NCI-H748 treated with DMSO at 0.1 percent for 48 hours (cell line): ENCODE measurements at regions not wholly inside any gene's neighbourhood (a gene's known extent, or its start where the extent isn't known, plus 50 kb on each side); places are given as distances from the start of the nearest gene placed in this dataset.

Experiments used
- DNase-seq: peaks from one replicate; lab custom pipeline; 2025; lab: John Stamatoyannopoulos, UW

DNA sequence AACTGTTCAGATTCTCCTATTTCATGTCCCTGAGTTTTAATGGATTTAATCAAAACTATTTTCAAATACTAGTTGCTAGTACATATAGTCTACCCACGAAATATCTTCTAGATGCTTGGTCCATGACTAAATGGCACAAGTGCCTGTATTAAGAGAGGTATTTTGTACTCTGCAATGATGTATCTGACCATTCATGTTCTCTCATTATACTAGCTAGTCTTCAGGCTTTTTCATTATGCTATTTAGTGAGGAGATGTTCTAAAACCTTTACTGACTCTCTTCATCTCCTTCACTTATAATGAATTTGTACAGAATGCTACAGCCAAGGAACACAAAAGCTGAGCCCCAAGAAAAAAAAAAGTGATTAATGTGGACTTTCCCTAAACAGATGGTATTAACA, 222.5 kb downstream of the AHR start:
- no peak for DNase-seq

DNA sequence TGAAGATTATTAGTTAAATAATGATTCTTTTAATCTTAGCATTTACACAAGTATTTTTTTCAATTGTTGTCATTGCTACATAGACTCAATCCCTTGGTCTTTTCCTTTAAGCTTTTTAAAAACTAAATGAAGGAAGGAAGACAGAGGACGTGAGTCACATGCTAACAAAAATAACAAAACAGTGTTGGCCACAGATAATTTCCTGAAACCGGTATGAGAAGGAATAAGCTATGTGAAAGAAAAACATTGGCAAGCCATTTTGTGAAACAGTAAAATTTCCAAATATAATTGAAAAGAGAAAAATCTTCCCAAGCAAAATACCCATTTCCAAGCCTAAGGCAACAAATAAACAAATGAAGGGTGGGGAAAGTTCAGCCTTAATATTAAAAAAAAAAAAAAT, 223.0 kb downstream of the AHR start:
- no peak for DNase-seq

DNA sequence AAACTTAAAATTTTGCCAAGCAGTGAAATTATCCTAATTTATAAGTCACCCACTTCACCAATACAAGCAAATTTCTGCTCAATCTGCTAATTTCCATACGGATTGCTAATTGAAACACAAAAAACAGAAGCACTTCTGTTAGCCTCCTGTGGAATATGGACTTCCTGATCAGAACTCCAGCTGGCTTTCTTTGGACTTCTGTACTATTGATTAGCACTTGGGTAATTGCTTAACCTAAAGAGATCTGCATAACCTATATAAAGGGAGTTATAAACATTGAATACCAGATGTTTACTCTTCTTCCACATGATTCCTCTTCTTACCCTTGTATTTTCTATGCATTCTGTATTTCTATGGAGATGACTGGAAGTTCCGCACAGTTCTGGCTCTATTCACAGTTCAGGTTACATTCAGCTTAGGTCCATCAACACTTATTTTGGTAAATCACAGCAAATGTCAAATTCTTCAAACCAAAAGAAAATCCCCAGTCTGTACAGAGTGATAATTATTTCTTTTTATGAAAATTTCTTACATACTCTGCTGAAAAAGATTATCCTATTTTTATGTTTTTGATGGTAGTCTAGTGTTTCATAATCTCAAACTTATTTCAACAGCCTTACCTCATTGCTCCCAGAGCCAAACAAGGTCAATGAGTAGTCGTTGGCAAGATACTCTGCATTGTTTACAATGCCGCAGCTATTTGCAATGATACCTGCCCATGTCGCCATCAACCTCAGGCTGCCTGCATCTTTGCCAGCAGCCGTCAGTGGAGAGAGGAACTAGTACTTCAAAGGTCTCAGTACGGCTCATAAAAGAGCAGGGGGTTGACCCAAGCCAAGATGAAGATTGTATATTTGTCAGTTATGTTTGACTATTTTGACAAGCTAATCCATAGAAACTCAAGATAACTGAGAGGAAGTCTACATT, 225.6 kb downstream of the AHR start:
- no peak for DNase-seq

- no peak for DNase-seq
Observed at GRCh38 chr7:17524746-17525145, 226.3 kb downstream of the AHR start.

- no peak for DNase-seq
Observed at GRCh38 chr7:17526621-17527020, 228.2 kb downstream of the AHR start.

GRCh38 chr7:17528636-17529035, 230.2 kb downstream of the AHR start:
- no peak for DNase-seq

DNA sequence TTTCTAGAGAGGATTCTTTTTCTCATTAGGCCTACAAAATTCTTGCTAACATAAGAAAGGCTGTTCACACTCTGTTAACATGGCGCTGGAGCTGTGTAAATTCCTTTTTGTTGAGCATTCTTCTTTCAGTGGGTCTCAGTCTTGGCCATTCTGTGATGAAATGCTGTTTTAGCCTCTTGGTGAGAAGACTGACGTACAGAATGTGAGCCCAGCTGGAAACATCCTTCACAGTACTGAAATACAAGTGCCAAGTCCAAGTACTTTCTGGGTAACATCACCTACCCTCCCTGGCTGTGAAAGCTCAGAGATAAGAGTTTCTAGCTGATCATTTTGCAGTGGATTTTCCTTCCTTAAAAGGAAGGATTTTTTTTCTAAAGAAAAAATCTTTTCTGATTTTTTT, 231.8 kb downstream of the AHR start:
- no peak for DNase-seq

GRCh38 chr7:17530741-17531421, 232.4 kb downstream of the AHR start:
- DNase-seq: no peak

- no peak for DNase-seq
Observed at GRCh38 chr7:17532861-17533404, 234.5 kb downstream of the AHR start.

GRCh38 chr7:17534348-17534747, 235.9 kb downstream of the AHR start:
- no peak for DNase-seq

DNA sequence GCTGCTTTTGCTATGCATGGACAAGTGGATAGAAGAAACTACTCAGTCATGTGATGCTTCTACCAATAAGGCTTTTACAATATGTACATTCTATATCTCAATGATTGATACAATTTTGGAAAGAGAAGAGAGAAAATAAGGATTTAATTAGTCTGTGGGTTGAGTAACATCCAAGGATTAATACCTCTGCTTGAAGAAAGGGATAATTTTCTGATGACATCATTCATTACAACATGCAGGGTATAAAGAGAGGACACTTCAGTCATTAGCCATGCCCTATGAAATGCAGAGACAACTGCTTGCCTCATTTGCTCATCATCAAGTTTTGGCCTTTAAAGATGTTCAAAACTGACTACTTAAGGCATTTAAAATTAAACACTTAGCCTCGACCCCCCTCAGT, 237.3 kb downstream of the AHR start:
- no peak for DNase-seq

GRCh38 chr7:17544401-17544800, 245.9 kb downstream of the AHR start:
- no peak for DNase-seq

DNA sequence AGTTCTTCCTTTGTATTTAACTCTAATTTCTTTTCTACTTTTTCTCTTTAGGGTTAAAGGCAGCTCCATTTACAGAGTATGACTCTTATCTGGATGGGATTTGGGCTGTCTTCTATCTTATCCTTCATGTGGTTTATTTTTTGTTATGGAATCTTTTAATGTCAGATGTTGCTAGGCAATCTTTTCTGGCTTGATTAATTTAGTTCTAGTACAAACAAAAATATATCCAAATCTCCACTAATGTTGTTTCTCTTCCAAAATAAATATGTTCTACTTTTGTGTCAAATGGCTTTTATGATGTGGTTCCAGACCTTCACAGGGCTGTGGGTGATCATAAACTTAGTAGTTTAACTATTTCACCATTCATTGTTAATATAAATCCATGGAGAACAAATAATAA, 246.9 kb downstream of the AHR start:
- DNase-seq: no peak

DNA sequence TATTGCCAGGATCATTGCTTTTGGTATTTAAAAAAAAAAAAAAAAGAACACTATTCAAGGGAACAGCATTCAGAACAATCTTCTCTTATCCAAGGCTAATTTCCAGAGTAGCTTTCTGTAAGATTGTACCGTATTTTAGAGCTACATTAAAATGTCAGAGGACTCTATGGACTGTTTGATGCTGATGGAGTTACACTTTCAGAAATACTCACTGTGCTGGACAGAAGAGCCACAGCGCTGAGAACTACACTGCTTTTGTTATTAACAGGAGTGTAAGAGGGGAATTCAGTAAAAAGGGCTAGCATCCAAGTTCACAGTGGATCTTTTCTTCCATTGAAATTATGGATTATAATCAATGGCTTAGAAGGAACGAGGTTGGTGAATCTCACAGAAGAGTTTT, 247.7 kb downstream of the AHR start:
- no peak for DNase-seq

DNA sequence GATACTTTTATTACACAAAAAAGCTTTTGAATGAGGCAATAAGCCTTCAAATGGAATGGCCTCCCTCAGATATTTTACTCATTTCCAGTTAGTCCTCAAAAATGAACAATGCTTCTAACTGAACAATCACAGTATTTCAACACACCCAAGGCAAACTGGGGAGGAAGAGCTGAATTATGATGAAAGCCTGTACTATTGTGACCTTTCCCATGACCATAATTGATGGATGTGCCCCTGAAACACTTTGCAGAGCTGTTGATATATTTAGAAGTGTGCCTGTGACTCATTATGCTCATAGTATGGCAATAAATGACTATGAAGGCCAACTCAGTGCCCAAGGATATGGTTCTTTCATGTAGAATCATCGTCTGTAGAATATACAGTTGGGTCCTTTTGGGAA, 248.1 kb downstream of the AHR start:
- DNase-seq: no peak

GRCh38 chr7:17548014-17548653, 249.7 kb downstream of the AHR start:
- DNase-seq: no peak

- DNase-seq: no peak
Observed at GRCh38 chr7:17549406-17549805, 251.0 kb downstream of the AHR start.

GRCh38 chr7:17552373-17552772, 253.9 kb downstream of the AHR start:
- no peak for DNase-seq

DNA sequence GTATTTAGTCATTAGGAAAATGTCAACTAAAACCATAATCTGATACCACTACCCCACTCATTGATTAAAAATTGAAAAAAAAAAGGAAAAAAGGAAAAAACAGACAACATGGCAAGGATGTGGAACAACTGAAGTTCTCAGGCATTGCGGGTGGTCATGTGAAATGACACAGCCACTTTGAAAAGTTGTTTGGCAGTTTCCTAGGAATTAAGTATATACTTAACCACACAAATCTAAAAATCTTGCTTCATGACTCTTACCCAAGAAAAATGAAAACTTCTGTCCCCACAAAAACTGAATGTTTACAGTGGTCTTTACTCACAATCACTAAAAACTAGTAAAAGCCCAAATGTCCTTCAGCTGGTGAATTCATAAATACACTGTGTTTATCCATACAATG, 254.5 kb downstream of the AHR start:
- DNase-seq: no peak

DNA sequence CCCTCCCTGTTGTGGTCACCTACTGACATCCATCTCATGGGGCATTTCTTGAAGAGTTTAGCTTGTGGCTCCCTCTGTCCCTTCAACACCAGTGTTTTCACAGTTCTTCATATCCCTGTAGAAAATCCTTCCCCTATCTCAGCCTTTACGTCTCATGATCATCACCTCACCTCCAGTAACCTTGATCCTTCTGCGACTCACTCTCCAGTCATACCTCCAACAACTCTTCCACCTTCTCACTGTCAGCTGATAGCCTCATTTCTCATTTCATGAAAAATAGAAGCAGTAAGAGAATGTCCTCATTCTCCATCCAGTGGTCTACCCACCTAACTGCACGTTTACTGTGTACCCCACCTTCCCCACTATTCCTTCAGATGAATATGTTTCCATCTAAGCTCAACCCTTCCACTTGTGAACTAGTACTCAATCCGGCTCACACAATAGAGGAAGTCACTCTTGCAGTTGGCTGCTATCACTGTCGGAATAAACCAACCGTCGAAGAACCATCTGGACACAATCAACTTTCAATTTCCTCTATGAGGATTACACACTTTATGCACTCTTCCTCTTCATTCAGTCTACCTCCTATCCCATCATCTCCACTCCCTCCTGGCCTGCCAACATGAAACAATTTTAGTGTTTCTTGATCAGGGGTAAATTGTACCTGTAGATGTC, 256.0 kb downstream of the AHR start:
- DNase-seq: no peak

- no peak for DNase-seq
Observed at GRCh38 chr7:17556247-17556956, 257.9 kb downstream of the AHR start.
